ENCODE measurements at regions not wholly inside any gene's neighbourhood (a gene's known extent, or its start where the extent isn't known, plus 50 kb on each side); places are given as distances from the start of the nearest gene placed in this dataset.

DNA sequence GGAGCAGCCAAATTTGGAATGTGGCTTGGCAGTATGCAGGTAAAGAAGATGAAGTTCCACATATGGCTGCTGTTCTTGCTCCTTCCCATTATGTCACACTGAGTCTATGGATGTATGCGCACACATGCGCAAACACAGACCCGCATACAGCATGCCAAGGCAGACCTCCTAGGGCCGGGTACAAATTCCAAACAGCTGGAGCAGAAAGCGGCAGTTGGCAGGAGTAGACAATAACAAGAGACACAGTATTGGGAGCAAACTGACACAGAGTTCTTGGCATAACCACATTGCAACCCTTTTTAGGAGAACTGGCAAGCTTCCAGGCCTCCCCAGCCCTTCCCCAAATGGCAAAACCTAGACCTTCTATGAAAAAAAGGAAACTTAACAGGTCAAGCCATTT lies 268.9 kb downstream of the SP3 start:
- no peaks in the 10 kb centered on the region for H3K27me3 ChIP-seq
- H3K4me1 ChIP-seq = no peaks in the 10 kb centered on the region
- TF ChIP-seq POLR2AphosphoS5 (IDR thresholded peaks at IDR 0.05; ENCODE audit: insufficient read depth in 1 of 2, low read depth in 1 of 2) = no peak
- TF ChIP-seq POLR2A (IDR thresholded peaks at IDR 0.05) = no peak
- TF ChIP-seq, protein P1, sequence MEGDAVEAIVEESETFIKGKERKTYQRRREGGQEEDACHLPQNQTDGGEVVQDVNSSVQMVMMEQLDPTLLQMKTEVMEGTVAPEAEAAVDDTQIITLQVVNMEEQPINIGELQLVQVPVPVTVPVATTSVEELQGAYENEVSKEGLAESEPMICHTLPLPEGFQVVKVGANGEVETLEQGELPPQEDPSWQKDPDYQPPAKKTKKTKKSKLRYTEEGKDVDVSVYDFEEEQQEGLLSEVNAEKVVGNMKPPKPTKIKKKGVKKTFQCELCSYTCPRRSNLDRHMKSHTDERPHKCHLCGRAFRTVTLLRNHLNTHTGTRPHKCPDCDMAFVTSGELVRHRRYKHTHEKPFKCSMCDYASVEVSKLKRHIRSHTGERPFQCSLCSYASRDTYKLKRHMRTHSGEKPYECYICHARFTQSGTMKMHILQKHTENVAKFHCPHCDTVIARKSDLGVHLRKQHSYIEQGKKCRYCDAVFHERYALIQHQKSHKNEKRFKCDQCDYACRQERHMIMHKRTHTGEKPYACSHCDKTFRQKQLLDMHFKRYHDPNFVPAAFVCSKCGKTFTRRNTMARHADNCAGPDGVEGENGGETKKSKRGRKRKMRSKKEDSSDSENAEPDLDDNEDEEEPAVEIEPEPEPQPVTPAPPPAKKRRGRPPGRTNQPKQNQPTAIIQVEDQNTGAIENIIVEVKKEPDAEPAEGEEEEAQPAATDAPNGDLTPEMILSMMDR (IDR thresholded peaks at IDR 0.05) = no peak
- H3K27ac ChIP-seq = no peak overlapping the region
- intact Hi-C loops (cut with DNase I) = no loop called here
- H3K4me3 ChIP-seq = no peak overlapping the region
- H3K9me3 ChIP-seq = no peaks in the 10 kb centered on the region
- H3K36me3 ChIP-seq = no peaks in the 10 kb centered on the region
- DNase-seq (ENCODE audit: extremely low spot score in 2 of 2) = no peak

DNA sequence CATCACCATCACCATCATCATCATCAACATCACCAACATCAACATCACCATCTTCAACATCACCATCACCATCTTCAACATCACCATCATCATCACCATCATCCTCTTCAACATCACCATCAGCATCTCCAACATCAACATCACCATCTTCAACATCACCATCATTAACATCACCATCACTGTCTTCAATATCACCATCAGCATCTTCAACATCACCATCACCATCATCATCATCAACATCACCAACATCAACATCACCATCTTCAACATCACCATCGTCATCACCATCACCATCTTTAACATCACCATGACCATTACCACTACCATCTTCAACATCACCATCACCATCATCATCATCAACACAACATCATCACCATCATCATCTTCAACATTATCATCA lies 267.2 kb downstream of the SP3 start:
- H3K27me3 ChIP-seq = no peaks in the 10 kb centered on the region
- H3K4me1 ChIP-seq = no peaks in the 10 kb centered on the region
- H3K9me3 ChIP-seq = no peaks in the 10 kb centered on the region
- no peak overlapping the region for H3K27ac ChIP-seq
- intact Hi-C loops (cut with DNase I) = no loop called here
- no peak overlapping the region for H3K4me3 ChIP-seq
- no peak for DNase-seq (ENCODE audit: extremely low spot score in 2 of 2)
- H3K36me3 ChIP-seq = no peaks in the 10 kb centered on the region
- TF ChIP-seq POLR2AphosphoS5 (IDR thresholded peaks at IDR 0.05; ENCODE audit: insufficient read depth in 1 of 2, low read depth in 1 of 2) = no peak
- TF ChIP-seq, protein P1 (IDR thresholded peaks at IDR 0.05) = no peak
- no peak for TF ChIP-seq POLR2A (IDR thresholded peaks at IDR 0.05)

DNA sequence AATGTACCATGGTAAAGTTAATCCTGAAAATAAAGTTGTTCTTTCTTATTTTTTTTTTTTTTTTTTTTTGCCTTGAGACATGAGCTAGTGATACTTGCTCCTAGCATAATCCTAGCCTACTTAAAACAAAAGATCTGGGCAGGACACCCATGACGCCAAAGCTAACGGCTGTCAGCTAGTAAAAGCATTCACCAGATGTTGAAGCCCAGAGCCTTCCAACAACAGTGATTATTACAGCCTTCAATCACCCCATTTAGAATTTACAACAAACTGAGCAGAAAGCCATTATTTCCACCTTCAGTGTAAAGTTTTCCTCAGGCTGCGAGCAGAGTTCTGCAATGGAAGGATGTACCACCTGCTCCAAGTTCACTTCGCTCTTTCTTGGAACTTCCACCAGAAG lies 259.5 kb downstream of the SP3 start:
- Histone ChIP-seq H3K27me3 (no peaks in the 10 kb centered on the region), H3K4me1 (no peaks in the 10 kb centered on the region), H3K36me3 (no peaks in the 10 kb centered on the region), H3K4me3 (no peak overlapping the region), H3K9me3 (no peaks in the 10 kb centered on the region), H3K27ac (no peak overlapping the region)
- TF ChIP-seq, protein P1 (IDR thresholded peaks at IDR 0.05) = no peak
- TF ChIP-seq POLR2A (IDR thresholded peaks at IDR 0.05) = no peak
- TF ChIP-seq POLR2AphosphoS5 (IDR thresholded peaks at IDR 0.05; ENCODE audit: insufficient read depth in 1 of 2, low read depth in 1 of 2) = no peak
- DNase-seq (ENCODE audit: extremely low spot score in 2 of 2) = no peak
- intact Hi-C loops (cut with DNase I) = no loop called here

DNA sequence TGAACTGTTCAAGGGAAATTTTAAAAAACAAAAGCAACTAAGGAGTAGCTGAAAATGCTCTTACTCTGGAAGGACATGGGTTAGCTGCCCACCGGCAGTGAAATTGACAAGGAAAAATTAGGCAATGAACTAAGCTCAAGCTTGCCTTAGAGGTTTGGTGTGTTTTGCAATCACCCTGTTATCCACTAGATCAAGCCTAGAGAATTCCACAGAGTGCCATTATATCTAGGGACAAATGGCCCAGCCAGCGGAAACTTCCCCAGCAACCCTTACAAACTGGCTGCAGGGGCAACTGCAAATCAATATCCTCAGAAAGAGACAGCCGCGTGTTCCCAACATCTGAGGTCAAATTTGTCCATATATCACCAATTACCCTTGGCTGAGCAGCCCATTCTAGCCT lies 258.2 kb downstream of the SP3 start:
- Histone ChIP-seq H3K9me3 (no peaks in the 10 kb centered on the region), H3K4me1 (no peaks in the 10 kb centered on the region), H3K36me3 (no peaks in the 10 kb centered on the region), H3K27me3 (no peaks in the 10 kb centered on the region), H3K4me3 (no peak overlapping the region), H3K27ac (no peak overlapping the region)
- no peak for TF ChIP-seq POLR2AphosphoS5 (IDR thresholded peaks at IDR 0.05; ENCODE audit: insufficient read depth in 1 of 2, low read depth in 1 of 2)
- TF ChIP-seq POLR2A (IDR thresholded peaks at IDR 0.05) = no peak
- TF ChIP-seq, protein P1 (IDR thresholded peaks at IDR 0.05) = no peak
- intact Hi-C loops (cut with DNase I) = no loop called here
- no peak for DNase-seq (ENCODE audit: extremely low spot score in 2 of 2)

DNA sequence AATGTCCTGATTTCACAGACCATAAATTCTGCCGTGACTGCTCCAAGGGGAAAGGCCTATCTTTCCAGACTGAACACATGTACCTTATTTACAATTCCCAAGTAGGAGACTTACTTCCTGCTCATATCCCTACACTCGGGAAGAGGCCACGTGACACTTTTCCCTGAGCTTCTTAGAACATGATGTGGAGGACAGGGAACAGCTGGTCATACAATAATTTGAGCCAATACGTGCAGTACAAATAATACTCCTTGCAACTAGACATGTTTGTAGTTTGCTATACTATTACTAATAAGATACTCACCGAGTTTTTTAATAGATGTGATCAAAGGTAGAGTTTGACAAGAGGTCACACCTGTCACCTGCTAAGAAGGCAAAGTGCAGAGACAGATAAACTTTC lies 256.4 kb downstream of the SP3 start:
- no peak for DNase-seq (ENCODE audit: extremely low spot score in 2 of 2)
- Histone ChIP-seq H3K4me1 (no peaks in the 10 kb centered on the region), H3K9me3 (no peaks in the 10 kb centered on the region), H3K4me3 (no peak overlapping the region), H3K36me3 (no peaks in the 10 kb centered on the region), H3K27ac (no peak overlapping the region), H3K27me3 (no peaks in the 10 kb centered on the region)
- no peak for TF ChIP-seq POLR2AphosphoS5 (IDR thresholded peaks at IDR 0.05; ENCODE audit: insufficient read depth in 1 of 2, low read depth in 1 of 2)
- TF ChIP-seq, protein P1 (IDR thresholded peaks at IDR 0.05) = no peak
- TF ChIP-seq POLR2A (IDR thresholded peaks at IDR 0.05) = no peak
- intact Hi-C loops (cut with DNase I) = no loop called here

Data from vagina (tissue), 2 donors.